HCT116 (cell line): ENCODE measurements at regions not wholly inside any gene's neighbourhood (a gene's known extent, or its start where the extent isn't known, plus 50 kb on each side); places are given as distances from the start of the nearest gene placed in this dataset.

Experiments used
- CBX3 ChIP-seq: IDR thresholded peaks from 2 replicates; pipeline ENCODE4 v1.6.1; 2012; ENCODE audit warnings: low read depth
- CEBPB ChIP-seq: IDR thresholded peaks from 2 replicates; pipeline ENCODE4 v1.6.1; 2012; ENCODE audit warnings: low read depth
- CTCF ChIP-seq, 3 experiments: fragments of 200-600 bp in 1 of 3; sonication (generic) in 1 of 3; IDR thresholded peaks in 2 of 3; conservative IDR thresholded peaks in 1 of 3; 2 replicates each; pipeline ENCODE4 v1.5.1; 2012 to 2017; ENCODE audit warnings: low read depth in 2 of 3, low read length in 2 of 3, antibody characterized with exemption in 1 of 3, borderline replicate concordance in 1 of 3, control low read depth in 1 of 3, mild to moderate bottlenecking in 1 of 3, mixed read lengths in 1 of 3, mixed run types in 1 of 3, moderate library complexity in 1 of 3; ENCODE audit not compliant: insufficient read depth in 1 of 3
- EZH2 ChIP-seq: fragments of 200-600 bp; sonication (generic); IDR thresholded peaks from 2 replicates; pipeline ENCODE4 v1.6.1; 2017; ENCODE audit warnings: antibody characterized with exemption, mixed run types
- EZH2phosphoT487 ChIP-seq: fragments of 200-600 bp; IDR thresholded peaks from 2 replicates; pipeline ENCODE4 v1.6.1; 2018; ENCODE audit warnings: antibody characterized with exemption, borderline replicate concordance
- JUND ChIP-seq: IDR thresholded peaks from 2 replicates; pipeline ENCODE4 v1.6.1; 2012
- MAX ChIP-seq: IDR thresholded peaks from 2 replicates; pipeline ENCODE4 v1.6.1; 2012
- POLR2A ChIP-seq: IDR thresholded peaks from 2 replicates; pipeline ENCODE4 v1.7.0; 2011; ENCODE audit warnings: borderline replicate concordance; ENCODE audit not compliant: insufficient read depth, insufficient read length; ENCODE audit errors: extremely low read depth
- POLR2AphosphoS5 ChIP-seq: IDR thresholded peaks from 2 replicates; pipeline ENCODE4 v1.6.1; 2011; ENCODE audit warnings: mild to moderate bottlenecking, low read depth, low read length, moderate library complexity
- SIN3A ChIP-seq: IDR thresholded peaks from 2 replicates; pipeline ENCODE4 v1.6.1; 2012; ENCODE audit warnings: low read depth
- TCF7L2 ChIP-seq: IDR thresholded peaks from 2 replicates; pipeline ENCODE4 v1.7.0; 2011; ENCODE audit warnings: borderline replicate concordance, inconsistent platforms; ENCODE audit not compliant: insufficient read depth, insufficient read length; ENCODE audit errors: extremely low read depth
- YY1 ChIP-seq: IDR thresholded peaks from 2 replicates; pipeline ENCODE4 v1.6.1; 2011; ENCODE audit warnings: low read length, low read depth, moderate library complexity, mild to moderate bottlenecking; ENCODE audit not compliant: insufficient replicate concordance; ENCODE audit errors: extremely low read depth
- ZNF274 ChIP-seq: fragments of 200-500 bp; sonication (Bioruptor generic); IDR thresholded peaks from 2 replicates; pipeline ENCODE4 v1.6.1; 2014; ENCODE audit warnings: mild to moderate bottlenecking, low read depth, low read length, inconsistent platforms

GRCh38 chr20:39611901-39612300 is 649.8 kb downstream of the DHX35 start:
- no peak for TF ChIP-seq CTCF (IDR thresholded peaks at IDR 0.05 in 2 of 3, conservative IDR thresholded peaks at IDR 0.05 in 1 of 3; ENCODE audit: borderline replicate concordance in 1 of 3, insufficient read depth in 1 of 3, low read depth in 2 of 3, low read length in 2 of 3)
- TF ChIP-seq MAX, result no peak
- TF ChIP-seq POLR2A, result no peak
- no peak for TF ChIP-seq YY1
- no peak for TF ChIP-seq CBX3
- no peak for TF ChIP-seq ZNF274
- TF ChIP-seq EZH2, result no peak
- TF ChIP-seq SIN3A, result no peak
- TF ChIP-seq POLR2AphosphoS5, result no peak
- TF ChIP-seq CEBPB, result no peak
- TF ChIP-seq EZH2phosphoT487, result no peak
- no peak for TF ChIP-seq TCF7L2
- TF ChIP-seq JUND, result no peak
